Hippocampal formation (tissue), 2 donors: ENCODE measurements at regions not wholly inside any gene's neighbourhood (a gene's known extent, or its start where the extent isn't known, plus 50 kb on each side); places are given as distances from the start of the nearest gene placed in this dataset.

Experiments used
- DNase-seq, 2 donors: peaks; one replicate each; lab custom pipeline; 2025; lab: John Stamatoyannopoulos, UW

DNA sequence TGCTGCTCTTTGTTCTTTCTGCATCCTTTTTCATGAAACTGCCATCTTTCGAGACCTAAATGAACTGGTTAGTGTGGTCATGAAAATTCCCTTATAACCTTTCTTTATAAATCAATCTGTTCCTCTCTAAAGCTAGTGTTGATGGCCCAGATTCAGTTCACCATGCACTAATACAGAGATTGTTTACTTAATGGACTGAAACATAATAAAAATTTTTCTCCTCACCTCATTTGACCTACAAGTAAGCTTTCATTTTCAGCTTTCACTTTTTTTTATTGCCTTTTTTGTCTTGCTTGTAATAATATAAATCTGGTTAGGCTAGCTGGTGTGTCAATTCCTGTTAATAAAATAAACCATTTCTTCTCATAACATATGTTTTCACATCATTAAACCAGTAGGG lies 183.8 kb downstream of the CCDC59 start:
- DNase-seq = no peak

DNA sequence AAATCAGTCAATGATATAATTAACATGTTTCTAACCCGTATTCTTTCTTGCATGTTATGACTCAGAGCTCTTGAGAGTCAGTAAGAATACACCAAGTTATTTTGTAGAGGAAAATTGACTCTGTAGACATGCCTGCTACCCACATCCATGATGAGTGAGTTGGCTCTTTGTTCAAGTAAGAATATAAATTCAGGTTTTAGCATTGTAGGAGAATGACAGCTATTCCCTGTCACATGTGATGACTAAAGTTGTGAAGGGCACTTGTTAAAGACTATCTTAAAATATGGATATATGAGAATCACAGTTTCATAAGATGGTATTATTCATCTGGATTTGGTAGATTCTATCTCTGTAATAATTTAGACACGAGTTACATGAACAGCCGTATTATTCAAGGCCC lies 209.1 kb downstream of the CCDC59 start:
- DNase-seq = no peak

GRCh38 chr12:82146740-82147139 lies 211.4 kb downstream of the CCDC59 start:
- no peak for DNase-seq

DNA sequence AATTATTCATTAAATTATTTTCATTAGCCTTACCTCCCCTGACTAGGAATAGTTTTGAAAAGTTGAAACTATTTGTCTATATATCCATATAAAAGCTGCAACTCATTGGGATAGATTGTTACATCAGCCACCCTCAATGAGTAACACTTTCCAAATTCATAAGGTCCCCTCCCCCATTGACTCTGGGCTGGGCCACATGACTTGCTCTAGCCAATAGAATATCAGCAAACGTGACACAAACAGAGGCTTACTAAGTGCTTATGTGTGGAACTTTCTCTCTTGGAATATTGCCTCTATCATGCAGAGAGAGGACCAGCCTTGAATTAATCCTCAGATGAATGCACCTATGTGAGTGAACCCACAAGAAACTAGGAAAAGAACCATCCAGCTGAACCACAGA lies 213.7 kb downstream of the CCDC59 start:
- no peak for DNase-seq

GRCh38 chr12:82132390-82132789 lies 225.8 kb downstream of the CCDC59 start:
- no peak for DNase-seq

GRCh38 chr12:82130762-82131161 lies 227.4 kb downstream of the CCDC59 start:
- peak in 1 of 2 donors; percentile 22 for DNase-seq

DNA sequence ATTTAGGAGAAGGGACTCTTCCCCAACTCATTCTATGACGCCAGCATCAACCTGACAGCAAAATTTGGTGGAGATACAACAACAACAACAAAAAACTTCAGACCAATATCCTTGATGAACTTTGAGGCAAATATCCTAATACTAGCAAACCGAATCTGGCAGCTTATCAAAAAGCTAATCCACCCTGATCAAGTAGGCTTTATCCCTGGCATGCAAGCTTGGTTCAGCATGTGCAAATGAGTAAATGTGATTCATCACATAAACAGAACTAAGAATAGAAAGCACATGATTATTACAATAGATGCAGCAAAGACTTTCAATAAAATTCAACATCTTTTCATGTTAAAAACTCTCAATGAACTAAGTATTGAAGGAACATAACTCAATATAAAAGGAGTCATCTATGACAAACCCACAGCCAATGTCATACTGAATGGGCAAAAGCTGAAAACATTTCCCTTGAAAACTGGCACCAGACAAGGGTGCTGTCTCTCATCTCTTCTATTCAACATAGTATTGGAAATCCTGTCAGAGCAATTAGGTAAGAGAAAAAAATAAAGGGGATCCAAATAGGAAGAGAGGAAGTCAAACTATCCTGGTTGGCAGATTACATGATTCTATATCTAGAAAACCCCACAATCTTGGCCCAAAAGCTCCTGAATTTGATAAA lies 233.3 kb downstream of the CCDC59 start:
- no peak for DNase-seq

- no peak for DNase-seq
These were observed 236.6 kb downstream of the CCDC59 start for GRCh38 chr12:82121545-82121944.

- DNase-seq = no peak
These were observed 237.3 kb downstream of the CCDC59 start for GRCh38 chr12:82120901-82121300.

GRCh38 chr12:82109243-82109642 lies 248.9 kb downstream of the CCDC59 start:
- DNase-seq = no peak

DNA sequence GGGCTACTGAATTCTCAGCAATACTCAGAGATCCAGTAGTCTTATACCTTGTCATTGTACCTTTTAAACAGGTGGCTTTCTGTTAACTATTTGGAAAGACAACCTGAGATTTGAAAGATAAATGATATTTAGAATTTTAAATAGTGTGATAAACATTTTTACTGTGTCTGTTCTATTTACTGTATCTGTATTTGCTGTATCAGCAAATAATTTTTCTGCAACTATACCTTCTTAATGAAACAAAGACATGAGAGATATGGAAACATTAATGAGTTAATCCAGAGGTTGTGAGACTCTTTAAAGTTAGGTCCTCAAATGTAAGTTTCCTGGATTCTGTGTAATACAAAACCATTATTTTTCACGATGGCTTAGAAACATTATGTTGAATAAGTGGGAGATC lies 249.6 kb downstream of the CCDC59 start:
- DNase-seq = no peak

- no peak for DNase-seq
These were observed 259.0 kb downstream of the CCDC59 start for GRCh38 chr12:82099216-82099615.

DNA sequence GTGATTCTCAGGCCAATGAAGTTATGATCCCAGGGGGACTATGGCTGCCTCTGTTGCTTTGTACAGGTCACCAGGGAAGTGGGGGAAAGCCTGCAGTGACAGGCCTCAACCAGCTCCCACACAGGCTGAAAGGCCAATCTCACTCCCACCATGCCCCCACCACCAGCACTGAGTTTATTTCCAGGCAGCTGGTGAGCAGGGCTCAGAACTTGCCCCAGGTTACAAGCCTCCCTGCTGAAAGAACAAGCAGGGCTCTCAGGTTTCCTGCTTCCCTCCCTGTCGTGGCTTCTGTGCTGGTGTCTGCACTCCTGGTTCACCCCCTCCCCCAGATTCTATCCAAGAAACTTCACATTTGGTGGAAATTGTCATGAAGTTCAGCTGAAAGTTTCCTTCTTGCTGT lies 260.3 kb downstream of the CCDC59 start:
- DNase-seq = no peak

- DNase-seq = no peak
These were observed 260.7 kb downstream of the CCDC59 start for GRCh38 chr12:82097438-82097837.

- no peak for DNase-seq
These were observed 268.0 kb downstream of the CCDC59 start for GRCh38 chr12:82090165-82090564.

DNA sequence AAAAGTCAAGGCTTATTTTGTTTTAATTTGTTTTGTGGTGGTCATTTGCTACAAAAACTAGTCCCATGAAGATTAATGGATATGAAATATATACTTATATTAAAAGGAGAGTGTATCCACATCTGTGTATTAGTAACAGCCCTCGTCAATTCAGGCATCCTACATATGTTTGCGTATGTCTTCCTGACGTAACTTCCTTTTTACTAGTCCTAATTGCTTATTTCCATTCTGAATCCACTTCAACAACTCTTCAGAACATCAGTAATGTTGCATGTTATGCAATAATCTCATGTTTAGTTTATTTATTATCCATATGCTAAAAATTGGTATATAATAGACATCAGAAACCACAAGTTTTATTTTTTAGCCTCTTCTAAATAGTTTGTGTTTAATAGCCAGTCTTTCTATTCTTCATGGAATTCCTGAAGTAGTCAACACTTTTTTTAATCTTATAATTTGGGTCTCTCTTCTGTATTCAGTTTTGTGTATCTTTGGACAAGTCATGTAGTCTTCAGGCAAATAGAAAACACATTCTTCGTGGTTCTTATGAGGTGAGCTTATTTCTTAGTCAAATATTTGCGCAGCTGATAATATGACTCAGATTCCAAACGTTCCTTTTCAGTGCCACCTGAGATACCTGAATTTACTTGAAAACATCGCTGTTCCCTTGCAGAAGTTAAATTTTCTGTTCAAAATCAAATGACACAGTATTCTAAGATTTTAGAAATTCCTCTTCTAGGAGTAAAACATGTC lies 268.6 kb downstream of the CCDC59 start:
- no peak for DNase-seq

GRCh38 chr12:82082501-82082900 lies 275.7 kb downstream of the CCDC59 start:
- no peak for DNase-seq

GRCh38 chr12:82069931-82070514 lies 288.2 kb downstream of the CCDC59 start:
- no peak for DNase-seq

DNA sequence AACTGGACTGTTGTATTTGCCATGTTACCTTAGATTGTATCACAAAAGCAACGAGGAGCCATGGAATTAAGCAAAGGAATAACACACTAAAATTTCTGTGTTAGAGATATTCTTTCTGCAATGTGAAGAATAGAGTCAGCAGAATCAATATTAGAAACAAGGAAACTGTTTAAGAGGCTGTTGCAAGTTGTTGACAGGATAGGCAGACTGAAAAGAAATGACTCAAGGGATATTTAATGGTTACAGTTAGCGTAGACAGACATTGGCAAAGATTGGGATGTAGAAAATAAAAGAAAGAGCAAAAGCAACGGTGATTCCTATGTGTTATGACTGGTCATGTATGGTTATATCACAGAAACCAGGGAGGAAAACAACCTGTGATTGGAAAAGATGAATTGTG lies 299.0 kb upstream of the PPFIA2 start:
- DNase-seq = no peak

GRCh38 chr12:82057770-82058169 lies 298.6 kb upstream of the PPFIA2 start:
- DNase-seq = no peak

DNA sequence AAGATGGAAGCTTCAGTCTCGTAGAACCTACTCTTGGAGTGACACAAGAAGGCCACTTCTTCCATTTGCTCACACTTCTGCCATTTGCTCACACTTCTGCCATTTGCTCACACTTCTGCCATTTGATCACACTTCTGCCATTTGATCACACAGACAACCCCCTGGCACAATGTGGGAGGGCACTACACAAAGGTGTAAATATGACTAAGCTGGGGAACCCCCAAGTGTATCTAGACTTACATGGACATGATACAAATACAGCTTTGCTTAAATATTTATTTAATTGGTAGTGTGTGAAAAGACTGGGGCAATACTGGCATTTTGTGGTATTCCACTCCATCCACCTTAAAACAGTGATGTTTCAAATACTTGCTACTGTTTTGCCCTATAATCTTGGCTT lies 296.2 kb upstream of the PPFIA2 start:
- DNase-seq = no peak

GRCh38 chr12:82054566-82054965 lies 295.4 kb upstream of the PPFIA2 start:
- no peak for DNase-seq

DNA sequence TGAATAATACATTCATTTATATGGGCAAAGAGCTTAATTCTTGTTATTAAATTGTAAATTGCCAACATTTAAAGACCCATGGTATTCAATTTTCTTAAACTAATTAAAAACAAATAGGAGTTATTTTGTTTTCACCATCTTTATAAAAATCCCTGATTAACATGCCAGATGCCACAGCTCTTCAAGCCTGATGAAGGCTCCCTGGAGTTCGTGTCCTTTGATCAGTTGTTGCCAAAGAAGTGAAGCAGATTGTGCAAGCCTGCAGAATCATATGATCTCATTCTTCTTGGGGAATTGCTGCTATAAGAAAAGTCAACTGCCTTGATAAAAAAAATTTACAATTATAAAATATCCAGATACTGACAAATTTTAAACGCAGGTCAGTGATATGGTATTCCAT lies 288.3 kb upstream of the PPFIA2 start:
- no peak for DNase-seq
